PC-9 (cell line): ENCODE measurements at regions not wholly inside any gene's neighbourhood (a gene's known extent, or its start where the extent isn't known, plus 50 kb on each side); places are given as distances from the start of the nearest gene placed in this dataset.

Source experiments
- EZH2 ChIP-seq: fragments of 200-600 bp; sonication (generic); IDR thresholded peaks from 2 replicates; pipeline ENCODE4 v1.8.0; 2017; ENCODE audit warnings: antibody characterized with exemption, low read depth
- TF ChIP-seq, protein P1 (sequence below): fragments of 200-600 bp; sonication (generic); conservative IDR thresholded peaks from 2 replicates; pipeline ENCODE4 v1.6.1; 2017; ENCODE audit warnings: mixed run types, antibody characterized with exemption, mild to moderate bottlenecking, moderate library complexity

DNA sequence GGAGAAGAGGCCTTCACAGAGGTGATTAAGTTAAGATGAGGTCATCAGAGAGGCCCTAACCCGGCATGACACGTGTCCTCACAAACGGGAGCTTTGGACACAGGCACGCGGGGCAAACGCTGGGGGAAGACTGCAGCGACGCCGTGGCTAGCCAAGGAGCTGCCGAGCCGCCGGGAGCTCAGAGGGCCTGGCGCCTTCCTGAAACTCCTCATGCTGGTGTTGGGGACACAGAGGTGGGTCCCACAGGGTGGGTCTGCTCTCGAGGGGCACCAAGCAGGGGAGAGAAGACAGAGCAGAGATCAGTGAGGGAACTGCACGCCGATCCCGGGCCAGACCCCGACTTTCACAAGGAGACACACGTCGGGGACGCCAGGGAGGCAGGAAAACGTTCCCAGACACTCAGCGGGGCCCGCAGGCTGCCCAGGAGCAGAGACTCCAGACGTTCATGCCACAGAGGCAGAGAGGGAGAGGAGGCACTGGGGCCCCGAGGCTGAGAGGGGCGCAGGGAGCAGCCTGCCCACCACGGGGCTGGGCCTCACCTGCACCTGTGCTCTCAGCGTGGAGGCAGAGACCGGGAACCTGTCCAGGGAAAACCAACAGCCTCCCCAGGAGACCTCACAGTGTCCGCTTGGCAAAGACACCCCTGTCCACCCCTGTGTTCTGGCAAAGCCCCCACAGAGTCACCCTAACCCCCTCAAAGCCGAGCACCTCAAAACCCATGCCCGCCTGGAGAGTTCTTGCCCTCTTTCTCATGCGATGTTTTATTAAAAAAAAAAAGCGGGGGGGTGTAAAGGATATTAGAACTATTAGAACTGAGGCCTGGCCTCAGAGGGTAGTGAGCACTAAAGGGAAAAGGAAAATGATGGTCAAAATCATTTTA lies 103.8 kb downstream of the PDGFA start:
- TF ChIP-seq, protein P1, sequence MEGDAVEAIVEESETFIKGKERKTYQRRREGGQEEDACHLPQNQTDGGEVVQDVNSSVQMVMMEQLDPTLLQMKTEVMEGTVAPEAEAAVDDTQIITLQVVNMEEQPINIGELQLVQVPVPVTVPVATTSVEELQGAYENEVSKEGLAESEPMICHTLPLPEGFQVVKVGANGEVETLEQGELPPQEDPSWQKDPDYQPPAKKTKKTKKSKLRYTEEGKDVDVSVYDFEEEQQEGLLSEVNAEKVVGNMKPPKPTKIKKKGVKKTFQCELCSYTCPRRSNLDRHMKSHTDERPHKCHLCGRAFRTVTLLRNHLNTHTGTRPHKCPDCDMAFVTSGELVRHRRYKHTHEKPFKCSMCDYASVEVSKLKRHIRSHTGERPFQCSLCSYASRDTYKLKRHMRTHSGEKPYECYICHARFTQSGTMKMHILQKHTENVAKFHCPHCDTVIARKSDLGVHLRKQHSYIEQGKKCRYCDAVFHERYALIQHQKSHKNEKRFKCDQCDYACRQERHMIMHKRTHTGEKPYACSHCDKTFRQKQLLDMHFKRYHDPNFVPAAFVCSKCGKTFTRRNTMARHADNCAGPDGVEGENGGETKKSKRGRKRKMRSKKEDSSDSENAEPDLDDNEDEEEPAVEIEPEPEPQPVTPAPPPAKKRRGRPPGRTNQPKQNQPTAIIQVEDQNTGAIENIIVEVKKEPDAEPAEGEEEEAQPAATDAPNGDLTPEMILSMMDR, result no peak
- no peak for TF ChIP-seq EZH2
